SK-N-MC (cell line): ENCODE measurements at regions not wholly inside any gene's neighbourhood (a gene's known extent, or its start where the extent isn't known, plus 50 kb on each side); places are given as distances from the start of the nearest gene placed in this dataset.

ENCODE experiments used
- DNase-seq: peaks from one replicate; pipeline ENCODE4 v3.0.0-alpha.2; 2011; ENCODE audit warnings: low read depth, low spot score
- H3K27ac ChIP-seq: fragments of 200-600 bp; sonication (generic); 2 replicates; pipeline ENCODE4 v1.5.1; 2016; ENCODE audit warnings: mixed run types
- H3K36me3 ChIP-seq: fragments of 200-600 bp; sonication (generic); 2 replicates; pipeline ENCODE4 v1.6.1; 2017; ENCODE audit warnings: antibody characterized with exemption, low read length, mixed read lengths; ENCODE audit not compliant: insufficient read depth
- H3K4me3 ChIP-seq: fragments of 200-600 bp; sonication (generic); 2 replicates; pipeline ENCODE4 v1.5.1; 2016
- H3K9ac ChIP-seq: fragments of 200-600 bp; sonication (generic); 2 replicates; pipeline ENCODE4 v1.8.0; 2017; ENCODE audit warnings: mixed run types, mixed read lengths; ENCODE audit not compliant: insufficient read length
- H3K9me3 ChIP-seq: fragments of 200-600 bp; sonication (generic); 2 replicates; pipeline ENCODE4 v1.6.1; 2017; ENCODE audit warnings: low read depth, mild to moderate bottlenecking, antibody characterized with exemption, low read length, moderate library complexity, mixed read lengths
- EZH2 ChIP-seq: fragments of 200-600 bp; sonication (generic); IDR thresholded peaks from one replicate; pipeline ENCODE4 v1.6.1; 2017; ENCODE audit warnings: antibody characterized with exemption
- FOXP2 ChIP-seq: optimal IDR thresholded peaks from 2 replicates; pipeline ENCODE3; 2011; ENCODE audit warnings: mild to moderate bottlenecking, moderate library complexity; ENCODE audit not compliant: insufficient read depth; ENCODE audit errors: extremely low read length, control extremely low read depth
- POLR2AphosphoS5 ChIP-seq: IDR thresholded peaks from 2 replicates; pipeline ENCODE4 v1.6.1; 2012; ENCODE audit warnings: mild to moderate bottlenecking, low read depth, low read length, borderline replicate concordance

GRCh38 chr10:43825421-43825820 lies 176.7 kb upstream of the ZNF32 start:
- Histone ChIP-seq H3K27ac (no peak overlapping the region), H3K36me3 (no peaks in the 10 kb centered on the region), H3K9me3 (no peaks in the 10 kb centered on the region), H3K4me3 (no peak overlapping the region), H3K9ac (no peak overlapping the region)
- no peak for TF ChIP-seq EZH2
- TF ChIP-seq POLR2AphosphoS5: no peak
- no peak for TF ChIP-seq FOXP2
- DNase-seq: no peak

- no peak for TF ChIP-seq EZH2
- TF ChIP-seq FOXP2: no peak
- no peak for TF ChIP-seq POLR2AphosphoS5
- no peak overlapping the region for H3K27ac ChIP-seq
- no peaks in the 10 kb centered on the region for H3K36me3 ChIP-seq
- DNase-seq: no peak
- H3K9ac ChIP-seq: no peak overlapping the region
- H3K9me3 ChIP-seq: no peaks in the 10 kb centered on the region
- H3K4me3 ChIP-seq: no peak overlapping the region
Measured at GRCh38 chr10:43824934-43825333, 176.3 kb upstream of the ZNF32 start.

GRCh38 chr10:43822631-43823580 lies 174.2 kb upstream of the ZNF32 start:
- H3K4me3 ChIP-seq: no peak overlapping the region
- no peak overlapping the region; the same call in 1 of the 2 replicates for H3K27ac ChIP-seq
- no peak for DNase-seq
- no peaks in the 10 kb centered on the region for H3K9me3 ChIP-seq
- H3K36me3 ChIP-seq: no peaks in the 10 kb centered on the region
- TF ChIP-seq POLR2AphosphoS5: no peak
- H3K9ac ChIP-seq: no peak overlapping the region

GRCh38 chr10:43821103-43821502 lies 172.4 kb upstream of the ZNF32 start:
- no peaks in the 10 kb centered on the region for H3K9me3 ChIP-seq
- DNase-seq: no peak
- H3K36me3 ChIP-seq: no peaks in the 10 kb centered on the region
- TF ChIP-seq POLR2AphosphoS5: no peak
- no peak for TF ChIP-seq FOXP2
- TF ChIP-seq EZH2: no peak
- no peak overlapping the region for H3K4me3 ChIP-seq
- no peak overlapping the region for H3K27ac ChIP-seq
- H3K9ac ChIP-seq: no peak overlapping the region

- DNase-seq: no peak
- Histone ChIP-seq H3K9me3 (no peaks in the 10 kb centered on the region), H3K9ac (no peak overlapping the region), H3K27ac (no peak overlapping the region), H3K36me3 (no peaks in the 10 kb centered on the region), H3K4me3 (no peak overlapping the region)
- TF ChIP-seq EZH2: no peak
- TF ChIP-seq POLR2AphosphoS5: no peak
- TF ChIP-seq FOXP2: no peak
Measured at GRCh38 chr10:43820663-43821062, 172.0 kb upstream of the ZNF32 start.

GRCh38 chr10:43819464-43820230 lies 171.0 kb upstream of the ZNF32 start:
- no peak for DNase-seq
- TF ChIP-seq FOXP2 (no peak), EZH2 (no peak), POLR2AphosphoS5 (no peak)
- Histone ChIP-seq H3K9ac (no peak overlapping the region), H3K9me3 (no peaks in the 10 kb centered on the region), H3K36me3 (no peaks in the 10 kb centered on the region), H3K4me3 (no peak overlapping the region), H3K27ac (no peak overlapping the region)

- TF ChIP-seq EZH2: no peak
- no peak for TF ChIP-seq FOXP2
- TF ChIP-seq POLR2AphosphoS5: no peak
- H3K27ac ChIP-seq: no peak overlapping the region
Measured at GRCh38 chr10:43818687-43819086, 170.0 kb upstream of the ZNF32 start.

GRCh38 chr10:43817368-43817767 lies 168.7 kb upstream of the ZNF32 start:
- no peak overlapping the region for H3K27ac ChIP-seq
- DNase-seq: no peak
- TF ChIP-seq POLR2AphosphoS5 (no peak), FOXP2 (no peak), EZH2 (no peak)
- no peak overlapping the region for H3K4me3 ChIP-seq
- H3K36me3 ChIP-seq: no peaks in the 10 kb centered on the region
- H3K9ac ChIP-seq: no peak overlapping the region
- no peaks in the 10 kb centered on the region for H3K9me3 ChIP-seq

More at GRCh38 chr10:43818687-43819086, 170.0 kb upstream of the ZNF32 start:
- DNase-seq: no peak
- H3K9ac ChIP-seq: no peak overlapping the region
- H3K9me3 ChIP-seq: no peaks in the 10 kb centered on the region
- H3K4me3 ChIP-seq: no peak overlapping the region
- no peaks in the 10 kb centered on the region for H3K36me3 ChIP-seq
